H9 (cell line): ENCODE measurements at regions not wholly inside any gene's neighbourhood (a gene's known extent, or its start where the extent isn't known, plus 50 kb on each side); places are given as distances from the start of the nearest gene placed in this dataset.

Experiments
- DNase-seq: peaks from one replicate; pipeline ENCODE4 v3.0.0-alpha.2; 2017
- H2AFZ ChIP-seq: one replicate; pipeline ENCODE4 v1.6.1; 2013; ENCODE audit warnings: mild to moderate bottlenecking, low read length, control low read depth, moderate library complexity
- H2AK5ac ChIP-seq: 2 replicates; pipeline ENCODE4 v1.6.1; 2013; ENCODE audit warnings: low read length, control low read depth, mixed read lengths; ENCODE audit not compliant: insufficient read length
- H2BK120ac ChIP-seq: one replicate; pipeline ENCODE4 v1.6.1; 2013; ENCODE audit warnings: low read depth, mild to moderate bottlenecking, low read length, control low read depth, inconsistent platforms; ENCODE audit not compliant: poor library complexity, severe bottlenecking
- H2BK12ac ChIP-seq: 2 replicates; pipeline ENCODE4 v1.6.1; 2013; ENCODE audit warnings: low read length, control low read depth, mixed read lengths, low read depth; ENCODE audit not compliant: insufficient read length
- H2BK15ac ChIP-seq: 2 replicates; pipeline ENCODE4 v1.6.1; 2013; ENCODE audit warnings: low read depth, low read length, control low read depth
- H2BK20ac ChIP-seq: one replicate; pipeline ENCODE4 v1.6.1; 2013; ENCODE audit warnings: low read depth, mild to moderate bottlenecking, low read length, control low read depth, inconsistent platforms; ENCODE audit not compliant: poor library complexity, severe bottlenecking
- H2BK5ac ChIP-seq: 2 replicates; pipeline ENCODE4 v1.6.1; 2013; ENCODE audit warnings: low read length, control low read depth, mixed read lengths; ENCODE audit not compliant: insufficient read length
- H3K14ac ChIP-seq: 2 replicates; pipeline ENCODE4 v1.6.1; 2013; ENCODE audit warnings: low read length, control low read depth; ENCODE audit not compliant: insufficient read depth
- H3K18ac ChIP-seq: 2 replicates; pipeline ENCODE4 v1.6.1; 2013; ENCODE audit warnings: low read depth, mild to moderate bottlenecking, mixed read lengths, low read length, control low read depth; ENCODE audit not compliant: insufficient read length
- H3K23ac ChIP-seq: 2 replicates; pipeline ENCODE4 v1.6.1; 2013; ENCODE audit warnings: low read length, control low read depth, mixed read lengths, low read depth; ENCODE audit not compliant: insufficient read length
- H3K23me2 ChIP-seq: 2 replicates; pipeline ENCODE4 v1.6.1; 2013; ENCODE audit warnings: low read depth, mild to moderate bottlenecking, mixed read lengths, low read length, control low read depth; ENCODE audit not compliant: insufficient read length, poor library complexity, severe bottlenecking
- H3K27ac ChIP-seq: 2 replicates; pipeline ENCODE4 v1.5.1; 2013; ENCODE audit warnings: low read length, control low read depth, mixed read lengths, low read depth; ENCODE audit not compliant: insufficient read length
- H3K27me3 ChIP-seq: 2 replicates; pipeline ENCODE4 v1.6.1; 2013; ENCODE audit warnings: low read length, control low read depth, inconsistent platforms; ENCODE audit not compliant: insufficient read depth
- H3K4ac ChIP-seq: 2 replicates; pipeline ENCODE4 v1.6.1; 2013; ENCODE audit warnings: low read depth, mild to moderate bottlenecking, control low read depth, inconsistent platforms, low read length, moderate library complexity
- H3K4me1 ChIP-seq: 2 replicates; pipeline ENCODE4 v1.6.1; 2013; ENCODE audit warnings: low read length, control low read depth, inconsistent platforms; ENCODE audit not compliant: insufficient read depth
- H3K4me2 ChIP-seq: 2 replicates; pipeline ENCODE4 v1.6.1; 2013; ENCODE audit warnings: low read length, control low read depth, mixed read lengths; ENCODE audit not compliant: insufficient read length, insufficient read depth
- H3K56ac ChIP-seq: 2 replicates; pipeline ENCODE4 v1.6.1; 2013; ENCODE audit warnings: low read depth, mild to moderate bottlenecking, mixed read lengths, low read length, control low read depth; ENCODE audit not compliant: insufficient read length
- H3K79me1 ChIP-seq: 2 replicates; pipeline ENCODE4 v1.6.1; 2013; ENCODE audit warnings: low read depth, mild to moderate bottlenecking, moderate library complexity, low read length, control low read depth, inconsistent platforms; ENCODE audit not compliant: insufficient read depth, poor library complexity, severe bottlenecking
- H3K79me2 ChIP-seq: 2 replicates; pipeline ENCODE4 v1.6.1; 2013; ENCODE audit warnings: low read length, control low read depth, inconsistent platforms; ENCODE audit not compliant: insufficient read depth
- H3K9ac ChIP-seq: 2 replicates; pipeline ENCODE4 v1.6.1; 2013; ENCODE audit warnings: low read length, control low read depth, mixed read lengths; ENCODE audit not compliant: insufficient read length; ENCODE audit errors: extremely low read depth
- H3K9me3 ChIP-seq: one replicate; pipeline ENCODE4 v1.6.1; 2013; ENCODE audit warnings: low read depth, low read length, inconsistent platforms; ENCODE audit not compliant: control insufficient read depth
- H3T11ph ChIP-seq: one replicate; pipeline ENCODE4 v1.6.1; 2013; ENCODE audit warnings: mild to moderate bottlenecking, low read length, control low read depth, inconsistent platforms
- H4K20me1 ChIP-seq: one replicate; pipeline ENCODE4 v1.6.1; 2013; ENCODE audit not compliant: control insufficient read depth, insufficient read length, insufficient read depth
- H4K5ac ChIP-seq: 2 replicates; pipeline ENCODE4 v1.6.1; 2013; ENCODE audit warnings: low read depth, mild to moderate bottlenecking, mixed read lengths, low read length, control low read depth; ENCODE audit not compliant: insufficient read length
- H4K8ac ChIP-seq: replicated peaks from 2 replicates; pipeline ENCODE4 v1.6.1; 2013; ENCODE audit warnings: low read length, control low read depth, mixed read lengths, low read depth; ENCODE audit not compliant: insufficient read length
- H4K91ac ChIP-seq: 2 replicates; pipeline ENCODE4 v1.6.1; 2013; ENCODE audit warnings: low read depth, mild to moderate bottlenecking, moderate library complexity, mixed read lengths, low read length, control low read depth; ENCODE audit not compliant: insufficient read length
- H3K27ac Mint-ChIP-seq, 3 experiments: 2 replicates in 2 of 3; 3 replicates in 1 of 3; pipeline ENCODE4 v1.8.0; 2020 to 2021; ENCODE audit warnings: mixed read lengths in 3 of 3, mild to moderate bottlenecking in 1 of 3, moderate library complexity in 1 of 3
- H3K27me3 Mint-ChIP-seq: 2 replicates; pipeline ENCODE4 v1.8.0; 2021; ENCODE audit warnings: low read depth, mild to moderate bottlenecking, moderate library complexity, mixed read lengths
- H3K36me3 Mint-ChIP-seq, 3 experiments: 2 replicates in 2 of 3; 3 replicates in 1 of 3; pipeline ENCODE4 v1.8.0; 2020 to 2021; ENCODE audit warnings: low read depth in 3 of 3, mixed read lengths in 3 of 3; ENCODE audit not compliant: insufficient read depth in 1 of 3
- H3K4me1 Mint-ChIP-seq, 2 experiments: 2 replicates each; pipeline ENCODE4 v1.8.0; 2020; ENCODE audit warnings: mixed read lengths in 2 of 2
- H3K4me3 Mint-ChIP-seq, 2 experiments: 2 replicates in 1 of 2; 3 replicates in 1 of 2; pipeline ENCODE4 v1.8.0; 2020 to 2021; ENCODE audit warnings: mild to moderate bottlenecking in 2 of 2, mixed read lengths in 2 of 2, moderate library complexity in 1 of 2
- H3K9me3 Mint-ChIP-seq, 2 experiments: 2 replicates in 1 of 2; 3 replicates in 1 of 2; pipeline ENCODE4 v1.8.0; 2020; ENCODE audit warnings: mild to moderate bottlenecking in 2 of 2, mixed read lengths in 2 of 2, moderate library complexity in 1 of 2
- CTCF ChIP-seq: fragments of 200-600 bp; sonication (generic); conservative IDR thresholded peaks from 3 replicates; pipeline ENCODE4 v1.8.0; 2021; ENCODE audit warnings: antibody characterized with exemption, mild to moderate bottlenecking
- WGBS: extraction: QIAGEN DNeasy Blood & Tissue Kit; methylation state at CpG from one replicate; pipeline ENCODE4 v1.1.7; 2013; ENCODE audit warnings: missing lambda C conversion rate, low lambda C conversion rate, mixed read lengths; ENCODE audit not compliant: insufficient read length; ENCODE audit errors: extremely low coverage; 5-methylcytosine and 5-hydroxymethylcytosine counted together

DNA sequence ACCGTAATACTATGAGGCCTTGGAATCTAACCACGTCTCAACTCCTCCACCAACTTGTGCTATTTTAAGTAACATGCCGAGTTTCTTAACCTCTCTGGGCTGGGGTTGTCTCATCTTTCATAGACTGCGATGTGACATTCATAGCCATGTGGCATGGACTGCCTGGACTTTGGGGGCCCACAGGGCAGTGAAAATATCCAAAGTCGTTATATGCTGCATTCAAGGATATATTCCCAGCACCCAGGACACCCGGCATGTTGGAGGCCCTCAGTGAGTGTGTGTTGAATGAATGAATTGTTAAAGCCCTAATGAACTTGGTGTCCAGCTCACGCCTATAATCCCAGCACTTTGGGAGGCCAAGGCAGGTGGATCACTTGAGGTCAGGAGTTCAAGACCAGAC lies 203.1 kb downstream of the CBLN1 start:
- H3K9me3 ChIP-seq = no peaks in the 10 kb centered on the region
- H3K14ac ChIP-seq = no peak overlapping the region
- no peaks in the 10 kb centered on the region for H3K23me2 ChIP-seq
- Mint-ChIP-seq H3K27ac (no peak overlapping the region), H3K4me3 (no peak overlapping the region), H3K27me3 (no peaks in the 10 kb centered on the region; the same call in 1 of the 2 replicates), H3K36me3 (peaks cover 0 to 4% (median 0%) of the 10 kb centered on the region in 3 experiments; a peak in 1 of 7 replicates), H3K4me1 (peaks cover 7% of the 10 kb centered on the region in 2 experiments), H3K9me3 (peaks cover 2 to 8% of the 10 kb centered on the region in 2 experiments; a peak in 3 of 5 replicates)
- no peak overlapping the region for H4K5ac ChIP-seq
- no peak overlapping the region for H4K8ac ChIP-seq
- H2AK5ac ChIP-seq = no peak overlapping the region
- H2BK5ac ChIP-seq = no peak overlapping the region
- H3K23ac ChIP-seq = no peak overlapping the region
- no peaks in the 10 kb centered on the region for H4K20me1 ChIP-seq
- H3K79me1 ChIP-seq = no peaks in the 10 kb centered on the region
- no peak overlapping the region for H3K4me2 ChIP-seq
- WGBS = no CpG with 5 or more reads among the region's 7 CpGs
- H3K56ac ChIP-seq = no peak overlapping the region
- no peak overlapping the region for H3T11ph ChIP-seq
- no peak overlapping the region for H2BK12ac ChIP-seq
- H3K4ac ChIP-seq = no peak overlapping the region
- no peak overlapping the region for H2BK20ac ChIP-seq
- H4K91ac ChIP-seq = no peak overlapping the region
- DNase-seq = no peak
- no peak overlapping the region for H2BK15ac ChIP-seq
- H3K79me2 ChIP-seq = no peaks in the 10 kb centered on the region
- no peak overlapping the region for H2BK120ac ChIP-seq
- TF ChIP-seq CTCF = no peak
- H3K9ac ChIP-seq = no peak overlapping the region
- H3K18ac ChIP-seq = no peak overlapping the region
- no peak overlapping the region for H2AFZ ChIP-seq
- H3K4me1 ChIP-seq = peaks cover 2% of the 10 kb centered on the region; the same call in 1 of the 2 replicates
- no peaks in the 10 kb centered on the region for H3K27me3 ChIP-seq
- no peak overlapping the region for H3K27ac ChIP-seq
